Daoy (cell line): ENCODE measurements at regions not wholly inside any gene's neighbourhood (a gene's known extent, or its start where the extent isn't known, plus 50 kb on each side); places are given as distances from the start of the nearest gene placed in this dataset.

ENCODE experiments used
- DNase-seq: peaks from one replicate; pipeline ENCODE4 v3.0.0-alpha.2; 2015; ENCODE audit warnings: low read depth

DNA sequence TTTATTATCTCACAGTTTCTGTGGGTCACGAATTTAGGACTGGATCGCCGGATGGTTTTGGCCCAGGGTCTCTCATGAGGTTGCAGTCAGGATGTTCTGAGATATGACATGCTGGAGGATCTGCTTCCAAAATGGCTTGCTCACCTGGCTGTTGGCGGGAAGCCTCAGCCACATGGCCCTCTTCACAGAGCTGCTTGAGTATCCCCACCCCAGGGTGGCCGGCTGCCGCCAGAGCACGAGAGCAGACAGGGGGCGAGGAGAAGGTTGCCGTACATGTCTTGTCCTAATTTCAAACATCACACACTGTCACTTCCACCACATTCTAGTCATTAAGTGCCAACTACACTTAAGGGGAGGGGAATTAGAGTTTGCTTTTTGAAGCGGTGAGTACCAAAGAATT lies 365.8 kb downstream of the FGFR2 start:
- DNase-seq = no peak

DNA sequence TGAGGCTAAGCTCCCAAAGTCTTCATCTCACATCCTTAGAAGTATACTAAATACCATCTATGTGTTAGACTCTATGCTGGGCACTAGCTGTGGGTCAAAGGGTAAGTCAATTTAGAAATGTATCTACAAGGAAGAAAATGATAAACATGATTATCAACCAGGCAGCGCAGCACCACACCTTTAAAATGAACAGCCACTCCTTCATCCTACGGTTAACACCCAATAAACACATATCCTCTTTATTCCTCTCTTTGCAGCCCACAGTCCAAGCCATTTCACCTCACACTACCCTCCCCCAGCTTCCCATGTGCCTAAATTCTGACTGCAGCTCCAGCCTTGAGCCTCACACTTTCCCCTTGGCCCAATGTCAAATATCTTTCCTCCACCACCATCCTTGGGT lies 362.6 kb downstream of the FGFR2 start:
- no peak for DNase-seq

DNA sequence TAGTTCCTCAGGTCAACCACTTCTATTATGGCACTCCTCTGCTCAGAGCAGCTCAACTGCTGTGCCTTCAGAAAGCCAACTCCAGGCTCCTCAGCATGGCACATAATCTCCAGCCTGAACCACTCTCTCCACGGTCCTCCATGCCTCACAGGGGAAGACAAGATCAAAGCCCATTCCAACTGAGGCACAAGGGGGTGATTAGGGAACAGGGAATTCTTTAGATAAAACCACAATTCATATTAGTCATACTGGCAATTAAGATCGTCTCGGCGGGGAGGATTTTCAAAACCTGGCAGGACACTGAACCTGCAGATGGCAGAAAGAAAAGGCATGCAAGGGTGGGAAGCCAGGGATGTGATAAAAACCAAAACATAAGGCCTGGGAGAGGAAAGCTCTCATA lies 361.6 kb downstream of the FGFR2 start:
- DNase-seq = no peak

DNA sequence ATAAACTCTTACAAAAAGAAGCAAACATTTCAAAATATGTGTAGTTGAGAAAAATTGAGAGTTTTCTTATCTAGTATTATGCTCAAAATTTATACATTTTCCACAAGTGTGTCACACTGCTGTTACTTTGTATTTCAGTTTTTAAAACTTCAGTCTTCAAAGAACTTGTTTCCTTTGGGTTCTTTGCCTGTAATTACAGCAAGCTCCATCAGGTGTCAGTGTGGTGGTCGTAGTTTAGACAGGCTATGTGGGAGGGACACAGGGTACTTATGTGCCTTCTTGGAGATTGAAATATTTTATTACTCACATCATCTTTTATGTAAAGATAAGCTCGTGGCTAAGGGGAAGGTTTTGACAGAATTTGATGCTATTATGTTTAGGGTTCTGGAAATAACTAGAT lies 360.5 kb downstream of the FGFR2 start:
- no peak for DNase-seq

DNA sequence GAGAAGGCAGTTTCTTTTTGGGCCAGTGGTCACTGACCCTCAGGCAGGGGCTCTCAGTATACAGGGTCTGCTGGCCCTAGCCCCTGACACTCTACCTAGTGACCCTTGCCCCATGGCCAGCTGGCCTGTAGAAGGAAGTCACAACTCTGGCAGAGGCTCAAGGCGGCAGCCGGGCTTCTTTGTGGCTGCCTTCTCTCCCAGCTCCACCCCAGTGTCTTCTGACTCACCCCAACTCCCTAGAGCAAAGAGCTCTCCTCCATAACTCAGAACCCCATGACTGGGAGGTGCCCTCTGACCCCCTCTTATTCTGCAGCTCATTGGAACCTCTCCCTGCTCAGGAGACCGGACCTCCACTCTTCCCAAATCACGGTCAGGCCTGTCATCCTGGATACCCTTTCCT lies 358.2 kb downstream of the FGFR2 start:
- DNase-seq = peak; percentile 13

DNA sequence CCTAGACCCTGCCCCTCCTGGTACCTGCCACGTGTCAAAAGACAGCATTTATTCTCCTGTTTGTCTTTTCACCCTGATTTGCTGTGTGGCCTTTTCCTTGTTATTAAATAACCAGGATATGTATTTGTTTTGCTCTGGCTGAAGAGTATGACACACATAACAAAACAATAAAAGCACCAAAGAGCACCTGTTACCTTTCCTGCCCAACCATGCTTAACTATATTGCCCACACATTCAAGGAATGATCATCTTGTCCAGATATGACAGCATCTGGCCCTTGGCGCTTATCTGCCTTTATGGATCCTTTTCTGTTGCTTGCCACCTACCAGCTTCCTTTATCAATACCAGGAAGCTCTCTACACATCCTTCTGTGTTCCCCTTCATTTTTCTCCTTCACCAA lies 357.7 kb downstream of the FGFR2 start:
- no peak for DNase-seq

DNA sequence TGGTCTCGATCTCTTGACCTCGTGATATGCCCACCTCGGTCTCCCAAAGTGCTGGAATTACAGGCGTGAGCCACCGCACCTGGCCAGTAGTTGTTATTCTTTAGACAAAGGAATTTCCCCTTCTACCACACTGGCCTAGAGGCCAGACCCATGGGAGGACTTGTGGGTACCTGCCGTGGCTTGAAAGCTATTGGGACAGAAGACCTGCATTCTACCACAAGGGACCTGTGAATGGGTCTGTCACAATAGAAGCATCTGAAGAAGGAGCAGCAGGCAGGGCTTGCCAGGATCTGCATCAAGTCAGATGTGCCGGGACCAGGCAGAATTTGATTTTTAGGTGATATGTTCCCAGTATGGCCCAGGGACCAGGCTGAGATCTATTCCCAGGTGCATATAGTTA lies 356.9 kb downstream of the FGFR2 start:
- no peak for DNase-seq

DNA sequence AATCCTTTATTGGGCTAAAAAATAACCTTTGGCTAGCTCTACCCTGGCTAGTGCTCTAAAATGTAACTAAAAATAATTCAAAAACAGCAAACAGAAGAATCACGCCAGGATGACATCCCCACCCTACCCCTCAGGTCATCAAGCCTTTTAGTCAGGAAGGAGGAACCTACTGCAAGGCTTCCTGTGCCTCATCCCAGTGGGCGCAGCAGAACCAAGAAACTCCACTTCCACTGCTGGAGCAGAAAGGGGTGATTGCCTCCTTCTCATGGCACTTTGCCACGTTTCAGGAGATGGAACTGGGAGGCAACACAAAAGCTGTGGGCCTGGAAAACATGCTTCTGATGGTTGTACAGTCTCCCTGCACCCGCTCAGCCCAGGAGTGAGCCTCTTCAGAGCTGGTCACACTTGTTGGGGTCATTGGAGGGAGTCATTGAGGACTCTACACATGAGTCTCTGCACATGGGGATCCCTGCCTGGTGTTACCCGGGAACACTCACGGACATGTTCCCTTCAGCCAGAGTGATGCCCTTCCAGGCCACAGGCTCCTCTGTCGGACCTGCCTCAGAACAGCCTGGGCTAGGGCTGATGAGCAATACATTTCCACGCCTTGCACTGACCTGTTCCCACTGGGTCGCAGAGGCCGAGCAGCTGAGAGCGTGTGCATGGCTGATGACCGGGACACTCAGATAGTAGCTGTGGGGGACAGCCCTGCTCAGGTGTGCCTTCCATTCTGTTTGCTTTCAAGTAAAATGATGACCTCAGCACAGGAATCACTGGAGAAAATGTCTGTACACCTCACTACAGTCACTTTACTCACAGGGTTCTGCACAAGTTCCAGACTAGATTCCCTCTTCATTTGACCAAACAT lies 355.3 kb downstream of the FGFR2 start:
- DNase-seq = no peak

DNA sequence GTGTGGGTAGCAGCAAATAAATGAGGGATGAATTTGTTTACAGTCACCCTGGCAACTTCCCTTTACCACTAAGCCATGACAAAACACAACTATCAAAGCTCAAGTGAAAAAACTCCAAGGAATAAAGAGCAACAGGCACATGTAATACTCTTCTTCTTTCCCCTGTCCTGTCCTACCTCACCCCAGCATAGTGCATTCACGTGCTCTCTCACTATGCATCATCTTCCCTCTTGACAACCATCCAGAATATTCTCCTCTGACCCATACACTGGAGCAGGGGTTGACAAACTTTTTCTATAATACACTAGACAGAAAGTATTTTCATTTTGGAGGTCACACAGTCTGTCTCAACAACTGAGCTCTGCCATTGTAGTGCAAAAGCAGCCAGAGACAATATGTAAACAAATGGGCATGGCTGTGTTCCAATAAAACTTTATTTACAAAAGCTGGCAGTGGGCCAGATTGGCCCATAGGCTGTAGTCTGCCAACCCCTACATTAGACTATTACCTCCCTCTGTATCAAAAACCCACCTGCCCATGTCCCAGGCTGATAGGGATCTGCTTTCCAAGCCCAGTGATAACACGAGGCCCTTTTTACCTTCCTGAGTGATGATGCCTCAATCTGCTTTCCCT lies 354.5 kb downstream of the FGFR2 start:
- no peak for DNase-seq

DNA sequence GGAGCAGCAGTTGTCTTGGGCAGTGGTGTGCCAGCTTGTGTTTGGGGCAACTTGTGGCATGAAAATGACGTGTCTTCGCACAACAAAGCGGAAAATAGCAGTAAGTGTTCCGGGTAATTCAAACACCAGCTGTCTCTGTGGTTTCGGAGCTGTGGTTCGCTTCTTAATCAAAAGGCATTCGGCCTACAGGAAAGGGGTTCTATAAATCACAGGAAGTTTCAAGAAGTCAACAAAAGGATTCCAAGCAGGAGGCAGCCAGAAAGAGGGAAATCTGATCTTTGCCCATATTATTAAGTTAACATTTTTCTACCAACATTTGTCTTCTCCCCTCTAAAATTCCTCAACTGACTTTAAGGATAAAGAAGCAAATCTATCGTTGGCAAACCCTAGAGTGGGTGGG lies 353.4 kb downstream of the FGFR2 start:
- DNase-seq = peak; percentile 73

DNA sequence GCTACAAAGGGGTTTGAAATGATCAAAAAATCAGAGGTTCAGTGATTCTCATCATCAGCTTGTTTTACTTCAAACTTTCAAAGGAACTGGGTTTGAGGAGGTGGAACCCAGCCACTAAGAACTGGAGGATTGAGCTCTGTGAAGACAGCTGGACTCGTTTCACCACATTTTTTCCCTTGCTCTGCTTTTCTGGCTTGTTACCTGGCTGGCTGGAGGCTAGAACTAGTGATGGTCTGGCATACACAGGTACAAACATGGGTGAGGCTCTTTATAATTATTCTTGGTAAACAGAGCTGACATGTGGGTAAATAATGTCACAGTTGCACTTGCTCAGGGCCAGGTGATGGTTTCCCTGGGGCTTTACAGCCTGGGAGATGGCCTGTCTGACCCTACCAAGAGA lies 352.5 kb downstream of the FGFR2 start:
- no peak for DNase-seq

DNA sequence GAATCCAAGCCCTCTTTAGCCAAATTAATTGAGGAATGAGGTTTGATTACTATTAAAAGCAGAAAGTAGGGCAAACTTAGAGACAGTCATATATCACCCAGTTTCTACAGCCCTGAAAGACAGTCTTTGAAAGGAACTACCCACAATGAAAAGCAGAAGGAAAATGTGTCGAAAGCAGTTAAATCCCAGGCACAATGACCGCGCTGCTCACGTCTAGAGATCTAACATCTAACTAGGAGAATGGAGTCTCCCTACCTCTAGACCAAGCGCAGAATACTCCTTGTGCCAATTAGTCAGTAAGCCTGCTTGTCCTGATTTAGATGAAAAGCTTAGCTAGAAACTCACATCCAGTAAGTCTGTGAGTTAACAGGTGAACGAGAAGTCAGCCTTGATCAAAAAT lies 350.0 kb downstream of the FGFR2 start:
- DNase-seq = no peak

DNA sequence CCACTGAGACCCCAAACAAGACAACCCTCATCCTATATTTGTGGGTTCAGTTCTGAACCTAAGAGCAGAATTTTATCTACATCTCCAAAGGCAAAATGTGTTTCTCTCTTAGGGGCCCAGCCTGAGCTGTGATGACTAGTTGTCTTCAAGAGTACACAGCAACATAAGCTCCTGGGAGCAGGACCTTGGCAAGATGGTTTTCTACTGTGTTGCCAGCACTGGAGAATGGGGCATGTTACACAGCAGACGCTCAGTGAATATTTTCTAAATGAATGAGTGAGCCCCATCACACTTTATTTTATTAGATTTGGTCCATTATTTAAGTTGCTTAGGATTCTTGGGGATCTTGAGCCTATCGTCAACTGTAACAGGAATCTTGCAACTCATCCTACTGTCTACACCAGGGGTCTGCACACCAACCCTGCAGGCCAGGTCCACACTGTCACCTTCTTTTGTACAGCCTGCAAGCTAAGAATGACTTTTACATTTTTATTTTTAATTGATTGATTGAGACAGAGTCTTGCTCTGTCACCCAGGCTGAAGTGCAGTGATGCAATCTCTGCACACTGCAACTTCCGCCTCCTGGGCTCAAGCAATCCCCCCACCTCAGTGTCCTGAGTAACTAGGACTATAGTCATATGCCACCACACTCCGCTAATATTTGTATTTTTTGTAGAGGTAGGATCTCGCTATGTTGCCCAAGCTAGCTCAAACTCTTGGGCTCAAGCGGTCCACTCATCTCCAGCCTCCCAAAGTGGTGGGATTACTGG lies 347.1 kb downstream of the FGFR2 start:
- DNase-seq = no peak

DNA sequence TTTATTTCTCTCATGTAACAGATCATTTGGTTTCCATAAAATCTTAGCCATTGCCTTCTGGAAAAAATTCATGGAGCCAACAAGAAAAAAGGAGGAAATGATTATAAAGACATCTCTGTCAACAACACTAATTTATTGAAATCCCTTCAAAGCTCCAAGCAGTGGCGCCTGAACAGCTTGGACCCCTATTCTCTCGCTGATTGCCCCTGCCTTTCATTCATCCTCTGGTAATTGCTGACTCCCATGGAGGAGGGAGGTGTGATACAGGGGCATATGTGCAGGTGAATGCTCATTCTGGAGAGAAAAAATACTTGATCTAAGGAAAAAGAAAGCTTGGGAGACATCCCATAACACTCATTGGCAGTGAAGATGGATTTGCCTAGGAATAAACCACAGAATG lies 345.5 kb downstream of the FGFR2 start:
- DNase-seq = no peak

DNA sequence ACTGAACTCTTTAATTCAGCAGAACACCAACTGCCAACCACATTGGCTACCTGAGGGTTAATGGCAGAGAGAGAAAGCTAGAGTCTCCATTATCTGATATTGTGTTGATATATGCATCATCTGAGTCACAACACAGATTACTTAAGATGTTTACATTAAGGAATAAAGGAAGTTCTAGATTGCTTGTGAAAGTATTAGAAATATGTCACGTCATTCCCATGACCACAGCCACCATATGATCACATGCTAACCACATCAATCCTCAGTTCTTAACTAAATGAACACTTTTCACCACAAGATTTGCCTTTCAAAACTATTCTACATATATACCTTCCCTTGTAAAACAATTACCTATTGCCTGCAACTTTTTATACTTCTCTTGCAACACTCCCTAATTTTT lies 337.9 kb downstream of the FGFR2 start:
- peak; percentile 27 for DNase-seq

DNA sequence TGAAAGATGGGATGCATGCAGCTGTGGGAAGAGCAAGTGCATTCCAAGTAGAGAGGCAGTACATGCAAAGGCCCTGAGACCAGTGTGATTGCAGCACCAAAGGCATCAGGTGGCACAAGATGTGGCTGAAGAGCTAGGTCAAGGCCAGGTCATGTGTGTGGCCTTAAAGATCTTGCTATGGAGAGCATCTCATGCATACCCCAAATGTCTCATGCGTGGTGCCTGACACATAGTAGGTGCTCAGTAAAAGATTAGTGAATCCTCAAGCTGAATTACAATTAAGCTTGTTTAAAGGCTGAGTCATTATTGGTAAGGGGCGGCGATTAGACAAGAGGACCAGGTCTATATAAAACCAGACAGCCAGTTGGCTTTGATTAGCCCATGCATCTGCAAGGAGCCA lies 336.6 kb downstream of the FGFR2 start:
- no peak for DNase-seq

DNA sequence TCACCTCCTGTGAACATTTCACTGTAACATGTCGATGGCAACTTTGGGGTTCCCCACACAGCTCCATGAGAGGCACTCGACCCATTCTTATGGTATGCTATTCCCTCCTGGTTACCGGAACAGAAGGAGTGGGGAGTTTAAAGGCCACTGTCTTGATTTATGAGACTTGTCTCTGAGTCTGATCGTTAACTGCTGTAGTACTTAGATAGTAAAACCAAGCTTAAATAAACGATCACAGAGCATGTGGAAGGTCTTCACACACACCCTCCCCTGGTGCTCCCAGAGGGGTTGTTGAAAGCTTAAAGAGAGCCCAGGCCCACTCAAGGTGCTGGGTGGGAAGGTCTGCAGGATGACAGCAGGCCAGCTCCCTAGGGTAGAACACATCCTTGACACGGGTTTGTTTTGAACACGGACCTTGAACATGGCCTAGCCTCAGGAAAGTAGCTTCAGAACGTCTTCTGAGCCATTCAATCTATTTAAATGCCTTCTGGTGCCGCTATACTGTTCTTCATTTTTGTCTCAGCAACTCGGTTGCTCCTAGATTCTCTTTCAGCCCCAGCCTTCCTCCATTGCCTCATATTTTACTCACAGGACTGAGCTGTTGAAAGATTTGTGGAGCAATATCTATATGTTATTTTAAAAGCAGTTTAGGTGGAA lies 335.3 kb downstream of the FGFR2 start:
- DNase-seq = no peak

DNA sequence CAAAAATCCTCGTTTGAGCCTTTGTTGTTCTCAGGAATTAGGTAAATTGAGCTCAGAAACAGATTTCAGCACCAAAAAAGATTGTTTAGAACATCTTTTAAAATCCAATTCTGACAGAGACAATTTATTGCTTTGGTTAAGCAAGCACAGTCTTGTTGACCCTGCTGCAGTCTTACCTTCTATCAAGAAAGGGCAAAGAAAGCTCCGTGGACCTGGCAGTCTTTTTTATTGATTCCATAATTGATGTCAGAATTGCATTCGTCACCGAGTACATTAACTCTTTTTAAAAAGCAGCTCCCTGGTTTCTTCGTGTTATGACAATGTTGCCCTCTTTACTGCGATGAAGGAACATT lies 334.8 kb downstream of the FGFR2 start:
- no peak for DNase-seq

DNA sequence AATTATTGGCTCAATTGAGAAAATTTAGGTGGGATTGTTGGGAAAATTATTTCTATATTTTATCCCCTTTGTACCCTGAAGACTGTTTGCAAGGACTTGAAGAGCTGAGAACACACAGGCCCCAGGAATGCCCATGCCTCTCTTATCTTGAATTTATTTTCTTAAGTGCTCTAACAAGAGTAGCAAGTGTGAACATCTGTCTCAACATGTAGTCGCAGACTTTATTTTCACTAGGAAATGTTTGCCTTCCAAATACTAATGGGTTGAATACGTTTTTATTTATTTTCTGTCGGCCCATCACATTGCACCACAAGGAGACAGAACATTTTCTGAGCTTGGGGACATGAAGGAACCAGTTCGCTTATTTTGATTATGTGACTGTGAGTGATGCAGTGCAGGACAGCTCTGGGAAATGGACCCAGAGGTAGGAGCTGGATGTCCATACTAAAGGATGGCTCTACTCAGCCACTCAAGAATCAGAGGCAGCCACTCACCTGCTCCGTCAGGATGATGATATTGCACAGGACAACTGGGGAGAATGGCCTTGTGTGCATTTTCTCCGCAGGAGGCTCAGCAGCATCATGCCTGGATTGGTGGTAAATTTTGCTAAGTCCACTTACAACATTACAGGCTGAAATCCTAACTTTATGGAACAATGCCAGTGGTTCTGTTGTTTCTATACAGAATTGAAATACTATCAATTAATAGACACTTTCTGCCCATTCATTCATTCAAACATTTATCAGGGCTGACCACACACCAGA lies 332.7 kb downstream of the FGFR2 start:
- DNase-seq = no peak

DNA sequence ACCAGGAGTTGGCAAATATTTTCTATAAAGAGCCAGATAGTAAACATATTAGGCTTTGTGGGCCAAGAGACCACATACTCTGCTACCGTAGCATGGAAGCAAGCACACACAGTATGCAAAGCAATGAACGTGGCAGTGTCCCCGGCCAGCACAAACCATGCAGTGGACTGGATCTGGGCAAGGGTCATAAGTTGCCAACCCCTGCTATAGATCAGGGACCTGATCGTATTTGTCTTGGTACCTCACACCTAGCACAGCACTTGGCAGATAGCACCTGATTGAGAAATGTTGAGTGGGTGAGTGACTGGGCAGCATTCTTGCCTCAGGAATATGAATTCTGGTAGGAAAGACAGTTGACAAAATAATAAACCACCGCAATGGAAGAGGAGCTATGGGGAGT lies 331.9 kb downstream of the FGFR2 start:
- DNase-seq = no peak

DNA sequence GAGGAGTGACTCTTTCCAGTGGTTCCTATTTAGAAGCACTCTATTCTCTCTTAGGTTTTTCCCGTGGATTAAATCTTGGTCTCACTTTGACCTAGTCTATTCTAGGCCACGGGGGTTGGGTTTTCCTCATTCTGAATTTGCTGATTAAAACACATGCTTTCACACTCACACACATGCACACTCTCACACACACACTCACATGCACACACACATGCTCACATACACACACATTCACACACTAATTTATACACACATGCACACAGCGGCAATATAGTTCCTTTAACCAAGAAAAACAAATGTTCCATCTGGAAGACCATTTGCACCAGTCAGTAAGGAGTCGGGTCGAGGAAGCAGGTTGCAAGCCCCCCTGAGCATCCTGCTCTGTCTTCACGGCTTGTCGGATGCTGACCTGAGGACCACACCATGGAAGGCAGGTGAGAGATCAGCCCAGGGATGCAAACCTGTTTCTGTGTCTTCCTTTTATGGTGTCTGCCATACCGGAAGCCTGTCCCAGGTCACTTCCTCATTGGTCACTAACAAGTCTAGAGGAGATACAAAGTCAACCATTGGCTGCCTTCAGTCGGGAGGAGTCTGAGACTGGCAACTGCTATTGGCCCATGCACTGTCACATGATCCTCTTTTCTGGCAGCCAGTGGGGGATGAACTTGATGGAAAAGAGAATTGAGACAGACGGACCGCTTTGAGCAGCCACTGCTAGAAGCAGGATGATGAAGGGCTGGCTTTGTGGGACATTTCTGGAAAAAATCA lies 330.8 kb downstream of the FGFR2 start:
- no peak for DNase-seq
